ELR (cell line): ENCODE measurements at regions not wholly inside any gene's neighbourhood (a gene's known extent, or its start where the extent isn't known, plus 50 kb on each side); places are given as distances from the start of the nearest gene placed in this dataset.

Source experiments
- DNase-seq: peaks from one replicate; pipeline ENCODE4 v3.0.0-alpha.2; 2015; ENCODE audit warnings: low read depth

DNA sequence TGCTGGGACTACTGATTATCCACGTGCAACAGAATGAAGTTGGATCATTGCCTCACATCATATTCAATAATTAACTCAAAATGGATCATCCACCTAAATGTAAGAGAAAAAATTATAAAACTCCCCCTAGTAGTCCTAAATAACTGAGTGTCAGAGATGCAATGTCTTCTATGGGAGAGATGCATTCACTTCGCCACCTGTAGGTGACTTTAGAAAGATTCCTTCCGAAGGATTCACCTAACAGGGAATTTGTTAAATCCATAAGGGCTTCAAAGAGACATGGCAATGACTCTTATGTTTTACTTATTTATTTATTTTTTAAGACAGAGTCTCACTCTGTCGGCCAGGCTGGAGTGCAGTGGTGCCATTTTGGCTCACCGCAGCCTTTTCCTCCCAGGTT, 526.0 kb downstream of the MTRR start:
- peak; percentile 18 for DNase-seq

- DNase-seq, result peak; percentile 6
These were observed 527.3 kb downstream of the MTRR start for GRCh38 chr5:8396246-8396645.

- DNase-seq, result peak; percentile 15
These were observed 527.8 kb downstream of the MTRR start for GRCh38 chr5:8396756-8397155.

- no peak for DNase-seq
These were observed 530.5 kb downstream of the MTRR start for GRCh38 chr5:8399471-8399870.

GRCh38 chr5:8408258-8408657, 539.3 kb downstream of the MTRR start:
- no peak for DNase-seq

GRCh38 chr5:8410618-8411017, 541.7 kb downstream of the MTRR start:
- DNase-seq, result no peak

GRCh38 chr5:8413975-8414374, 545.0 kb downstream of the MTRR start:
- DNase-seq, result no peak

- no peak for DNase-seq
These were observed 548.5 kb downstream of the MTRR start for GRCh38 chr5:8417316-8418048.

DNA sequence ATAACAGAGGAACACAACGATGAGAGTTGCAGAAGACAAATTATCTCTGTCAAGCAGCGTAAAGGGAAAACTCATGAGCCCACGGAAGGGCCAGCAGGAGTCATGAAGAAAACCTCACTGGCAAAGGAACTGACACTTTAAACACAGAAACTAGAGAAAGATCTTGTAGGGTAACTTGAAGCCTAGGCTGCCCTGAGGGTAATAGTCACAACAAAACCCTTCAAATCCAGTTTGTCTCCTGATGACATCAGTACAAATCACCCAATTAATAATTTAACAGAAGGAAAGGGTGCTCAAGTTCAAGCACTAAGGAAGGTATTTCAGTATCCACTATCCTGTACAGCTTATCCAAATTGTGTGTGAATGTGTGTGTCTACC, 549.1 kb downstream of the MTRR start:
- DNase-seq, result no peak

DNA sequence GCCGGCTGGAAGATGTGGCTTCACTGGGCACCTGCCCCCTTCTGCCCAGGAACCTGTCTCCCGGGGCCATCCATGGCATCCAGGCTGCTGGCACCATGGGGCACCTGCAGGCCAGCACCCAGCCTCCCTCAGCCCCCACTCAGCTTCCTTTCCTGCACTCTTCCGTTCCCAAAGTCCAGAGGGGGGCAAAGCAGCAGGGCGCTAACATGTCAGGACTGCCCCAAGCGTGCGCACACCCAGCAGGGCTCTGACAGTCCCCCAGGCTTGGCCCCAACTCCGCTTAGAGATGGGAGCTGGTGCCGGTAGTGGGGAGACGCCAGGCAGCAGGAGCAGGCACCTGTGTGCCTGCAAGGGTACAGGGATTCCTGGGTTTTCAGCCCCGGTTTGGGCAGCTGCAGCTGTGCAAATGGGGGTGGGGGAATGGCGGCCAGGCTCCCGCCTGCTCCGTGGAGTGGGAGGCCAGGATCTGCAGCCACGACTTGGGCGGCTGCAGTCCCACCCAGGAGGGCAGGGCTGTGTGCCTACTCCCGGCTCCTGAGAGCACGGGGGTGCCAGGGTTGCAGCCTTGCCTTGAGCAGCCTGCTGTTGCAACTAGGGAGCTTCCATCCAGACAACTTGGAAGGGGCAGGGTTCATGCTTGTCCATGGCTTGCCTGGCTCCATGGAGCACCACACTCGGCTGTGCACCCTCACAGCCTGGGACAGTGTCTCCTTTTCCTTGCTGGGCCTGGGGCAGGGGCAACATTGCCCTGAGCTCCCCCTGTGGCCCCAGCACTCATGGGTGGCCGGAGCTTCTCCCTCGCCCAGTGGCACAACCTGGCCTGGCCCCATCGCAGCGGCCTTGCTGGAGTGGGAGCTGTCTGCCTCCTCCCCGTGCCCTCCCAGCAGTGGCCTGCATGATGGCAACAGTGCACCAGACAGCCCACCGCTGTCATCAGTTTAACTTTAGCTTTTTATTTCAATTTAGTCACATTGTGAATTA, 561.1 kb downstream of the MTRR start:
- no peak for DNase-seq

- DNase-seq, result no peak
These were observed 565.6 kb downstream of the MTRR start for GRCh38 chr5:8434501-8434900.

GRCh38 chr5:8436924-8437323, 568.0 kb downstream of the MTRR start:
- DNase-seq, result no peak

DNA sequence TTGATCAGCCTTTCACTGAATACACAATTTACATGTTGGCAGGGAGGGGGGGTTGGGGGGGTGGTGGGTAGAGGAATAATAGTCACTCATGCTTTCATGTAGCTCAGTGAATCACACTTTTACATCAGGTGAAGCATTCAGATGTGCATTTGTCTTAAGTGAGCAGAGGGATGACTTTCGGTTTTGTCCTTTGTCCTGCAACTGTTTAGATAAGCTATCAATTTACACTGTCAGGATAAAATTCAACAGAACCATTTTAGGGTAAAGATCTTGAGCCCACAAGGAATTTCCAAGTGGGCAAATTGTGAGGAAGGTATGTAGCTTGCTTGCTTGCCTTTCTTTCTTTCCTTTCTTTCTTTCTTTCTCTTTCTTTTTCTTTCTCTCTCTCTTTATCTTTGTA, 576.2 kb downstream of the MTRR start:
- DNase-seq, result no peak

GRCh38 chr5:8446179-8446578, 577.2 kb downstream of the MTRR start:
- no peak for DNase-seq

DNA sequence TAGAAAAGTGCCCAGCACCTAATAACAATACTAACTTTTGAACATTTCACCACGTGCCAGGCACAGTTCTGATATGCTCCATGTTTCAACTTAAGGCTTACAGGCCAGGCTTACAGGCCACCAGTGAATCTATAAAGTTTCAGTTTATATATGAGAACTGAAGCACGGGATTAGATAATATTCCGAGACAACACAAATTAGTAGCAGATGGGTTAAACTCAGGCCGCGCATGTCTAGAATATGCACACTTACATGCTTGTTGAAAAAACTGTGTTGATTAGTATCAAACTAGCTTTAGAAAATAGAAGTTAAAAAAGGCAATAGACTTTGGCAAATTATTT, 587.9 kb downstream of the MTRR start:
- peak; percentile 2 for DNase-seq

DNA sequence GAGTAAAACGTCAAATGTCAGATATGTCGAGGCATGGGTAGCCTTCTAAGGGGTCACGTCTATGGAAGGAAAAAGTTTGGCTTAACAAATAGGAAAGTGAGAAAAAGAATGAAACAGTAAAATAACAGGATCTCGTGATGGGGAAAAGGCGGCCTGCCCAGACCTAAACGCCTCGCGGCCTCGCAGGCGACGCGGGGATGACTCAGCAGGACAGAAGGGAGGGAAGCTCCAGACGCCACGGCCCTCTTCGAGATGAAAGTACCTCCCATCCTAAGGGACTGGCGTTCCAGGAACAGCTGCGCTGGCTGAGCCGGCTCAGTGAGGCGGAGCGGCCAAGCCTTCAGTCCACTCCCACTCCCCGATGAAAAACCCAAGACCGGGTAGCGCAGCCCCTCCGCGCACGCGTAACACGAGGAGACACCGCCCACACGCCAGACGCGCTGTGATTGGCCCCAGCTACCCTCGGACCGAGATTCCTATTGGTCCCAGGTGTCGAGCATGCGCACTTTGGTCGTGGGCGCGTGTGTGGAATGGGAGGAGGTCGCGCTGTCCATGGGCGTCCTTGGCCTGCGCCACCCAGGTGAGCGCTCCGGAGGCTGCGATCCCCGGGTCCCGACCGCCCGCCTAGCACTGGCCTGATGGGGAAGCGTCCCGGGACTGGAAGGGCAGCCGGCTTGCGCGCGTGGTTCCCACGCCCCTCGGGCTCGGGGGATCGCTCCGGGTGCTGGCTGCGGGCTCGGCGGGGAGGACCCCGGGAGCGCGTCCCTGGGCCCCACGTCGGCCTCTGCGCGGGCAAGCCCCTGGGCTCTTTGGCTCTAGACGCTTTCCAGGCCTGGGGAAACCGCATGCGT, 588.5 kb downstream of the MTRR start:
- peak; percentile 95 for DNase-seq

- peak; percentile 56 for DNase-seq
These were observed 589.1 kb downstream of the MTRR start for GRCh38 chr5:8458038-8458383.

DNA sequence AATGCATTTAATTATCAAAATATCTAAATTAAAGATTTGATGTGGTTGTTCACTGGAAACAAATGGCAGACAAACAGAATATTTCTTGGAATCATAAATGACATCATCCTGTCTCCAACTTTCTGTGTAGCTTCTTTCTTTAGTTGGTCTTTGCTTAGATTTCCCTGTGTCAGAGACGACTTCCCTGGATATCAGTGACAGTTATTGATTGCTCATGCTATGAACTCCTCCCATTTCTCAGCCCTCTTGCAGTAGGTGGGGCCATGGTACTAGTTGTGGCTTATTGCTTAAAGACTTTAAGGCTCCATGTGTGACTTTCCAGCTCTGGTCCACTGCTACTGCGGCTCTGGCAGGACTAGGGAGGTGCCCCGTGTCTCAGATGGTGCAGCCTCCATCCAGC, 592.6 kb downstream of the MTRR start:
- no peak for DNase-seq

GRCh38 chr5:8462565-8462964, 593.6 kb downstream of the MTRR start:
- DNase-seq, result no peak

DNA sequence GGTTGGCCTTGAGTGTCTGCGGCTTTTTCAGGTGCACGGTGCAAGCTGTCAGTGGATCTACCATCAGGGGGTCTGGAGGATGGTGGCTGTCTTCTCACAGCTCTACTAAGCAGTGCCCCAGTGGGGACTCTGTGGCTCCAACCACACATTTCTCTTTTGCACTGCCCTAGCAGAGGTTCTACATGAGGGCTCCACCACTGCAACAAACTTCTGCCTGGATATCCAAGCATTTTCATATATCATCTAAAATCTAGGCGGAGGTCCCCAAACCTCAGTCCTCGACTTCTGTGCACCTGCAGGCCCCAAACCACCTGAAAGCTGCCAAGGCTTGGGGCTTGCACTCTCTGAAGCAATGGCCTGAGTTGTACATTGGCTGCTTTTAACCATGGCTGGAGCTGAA, 601.5 kb downstream of the MTRR start:
- no peak for DNase-seq

- no peak for DNase-seq
These were observed 602.6 kb downstream of the MTRR start for GRCh38 chr5:8471581-8471980.

DNA sequence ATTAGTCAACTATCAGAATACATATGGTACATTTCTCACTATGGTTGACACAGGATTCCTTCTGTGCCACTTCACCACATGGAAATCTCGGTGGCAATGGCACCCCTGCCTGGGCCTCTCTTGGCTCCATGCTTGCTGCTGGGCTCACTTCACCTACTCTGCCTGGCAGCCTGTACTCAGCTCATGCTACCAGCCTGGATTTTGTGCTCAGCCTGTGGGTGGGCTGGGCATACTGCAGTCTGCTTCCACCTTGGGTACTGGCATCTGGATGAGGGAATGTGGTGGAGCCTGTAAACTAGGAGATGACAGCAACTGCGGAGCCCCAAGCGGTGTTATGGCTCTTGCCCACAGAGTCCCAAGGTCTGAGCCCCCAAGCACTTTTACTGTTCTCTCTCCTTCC, 604.1 kb downstream of the MTRR start:
- no peak for DNase-seq
